ENCODE measurements at regions not wholly inside any gene's neighbourhood (a gene's known extent, or its start where the extent isn't known, plus 50 kb on each side); places are given as distances from the start of the nearest gene placed in this dataset.

DNA sequence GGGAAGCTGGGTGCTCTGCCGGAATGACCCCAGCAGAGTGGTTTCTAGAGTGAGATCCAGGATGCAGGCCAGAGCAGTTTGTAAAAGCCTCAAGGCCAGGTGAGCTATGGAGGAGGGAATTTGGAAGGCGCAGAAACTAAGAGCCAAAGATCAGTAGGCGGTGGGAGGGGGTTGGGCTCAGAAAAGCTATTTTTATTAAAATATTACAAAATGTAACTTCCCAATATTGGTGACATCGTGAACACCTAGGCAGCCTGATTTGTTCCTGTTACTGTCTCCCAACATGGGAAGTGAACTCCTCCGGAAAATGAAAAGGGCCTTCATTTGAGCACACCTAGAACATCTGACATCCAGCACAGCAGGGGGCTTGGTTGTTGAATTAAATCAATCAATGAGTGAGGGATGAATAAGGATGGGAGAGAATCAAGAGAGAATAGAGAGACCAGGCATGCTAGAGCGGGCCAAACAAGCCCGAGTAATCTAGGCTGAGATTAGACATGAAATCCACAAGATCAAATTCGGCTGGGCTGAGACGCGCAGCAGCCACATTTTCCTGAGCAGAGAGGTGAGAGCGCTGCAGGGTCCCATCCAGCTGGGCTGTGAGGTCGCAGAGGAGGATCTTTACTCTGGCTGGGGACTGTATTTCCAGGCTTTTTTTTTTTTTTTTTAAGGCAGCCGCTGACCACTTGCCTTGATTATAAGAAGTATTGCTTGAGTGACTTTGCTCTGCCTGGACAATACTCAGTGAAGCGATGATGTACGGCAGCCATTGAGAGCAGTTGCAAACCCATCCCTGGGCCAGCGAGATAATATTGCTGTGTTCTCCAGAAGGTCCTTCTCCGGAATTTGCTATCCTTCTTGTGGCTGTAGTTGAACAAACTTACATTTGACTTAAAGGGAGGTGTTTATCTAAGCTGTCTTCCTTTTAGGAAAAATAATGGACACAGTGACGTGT is 178.0 kb upstream of the KL start:
- Mint-ChIP-seq H3K27me3 (ENCODE audit: low read depth) (no peaks in the 10 kb centered on the region), H3K4me3 (ENCODE audit: unreplicated experiment) (no peak overlapping the region), H3K36me3 (ENCODE audit: low read depth) (no peaks in the 10 kb centered on the region), H3K9me3 (ENCODE audit: low read depth) (peaks cover 18% of the 10 kb centered on the region), H3K4me1 (ENCODE audit: low read depth) (peaks cover 47% of the 10 kb centered on the region), H3K27ac (ENCODE audit: unreplicated experiment) (peak overlapping the region; percentile 93)
- no peak for DNase-seq (ENCODE audit: low spot score)
- TF ChIP-seq, protein P1, sequence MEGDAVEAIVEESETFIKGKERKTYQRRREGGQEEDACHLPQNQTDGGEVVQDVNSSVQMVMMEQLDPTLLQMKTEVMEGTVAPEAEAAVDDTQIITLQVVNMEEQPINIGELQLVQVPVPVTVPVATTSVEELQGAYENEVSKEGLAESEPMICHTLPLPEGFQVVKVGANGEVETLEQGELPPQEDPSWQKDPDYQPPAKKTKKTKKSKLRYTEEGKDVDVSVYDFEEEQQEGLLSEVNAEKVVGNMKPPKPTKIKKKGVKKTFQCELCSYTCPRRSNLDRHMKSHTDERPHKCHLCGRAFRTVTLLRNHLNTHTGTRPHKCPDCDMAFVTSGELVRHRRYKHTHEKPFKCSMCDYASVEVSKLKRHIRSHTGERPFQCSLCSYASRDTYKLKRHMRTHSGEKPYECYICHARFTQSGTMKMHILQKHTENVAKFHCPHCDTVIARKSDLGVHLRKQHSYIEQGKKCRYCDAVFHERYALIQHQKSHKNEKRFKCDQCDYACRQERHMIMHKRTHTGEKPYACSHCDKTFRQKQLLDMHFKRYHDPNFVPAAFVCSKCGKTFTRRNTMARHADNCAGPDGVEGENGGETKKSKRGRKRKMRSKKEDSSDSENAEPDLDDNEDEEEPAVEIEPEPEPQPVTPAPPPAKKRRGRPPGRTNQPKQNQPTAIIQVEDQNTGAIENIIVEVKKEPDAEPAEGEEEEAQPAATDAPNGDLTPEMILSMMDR (IDR thresholded peaks at IDR 0.05) = no peak

DNA sequence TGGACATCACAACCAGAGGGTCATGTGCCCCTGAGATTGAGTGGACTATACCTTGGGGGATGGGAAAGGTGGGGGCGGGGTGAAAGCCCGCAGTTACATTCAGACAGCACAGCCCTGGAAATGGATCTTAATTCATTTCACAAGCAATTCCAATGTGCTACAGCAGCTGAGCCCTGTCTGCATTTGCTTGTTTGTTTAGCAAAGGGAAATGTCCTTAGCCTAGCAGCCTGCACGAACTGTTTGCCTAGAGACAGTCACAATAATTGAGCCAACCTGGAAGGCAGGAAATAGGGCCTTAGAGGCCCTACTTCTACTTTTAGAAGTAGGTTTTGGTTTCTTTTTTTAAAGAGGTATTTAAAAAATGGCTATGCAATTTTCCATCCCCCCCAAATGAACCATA is 177.3 kb upstream of the KL start:
- DNase-seq (ENCODE audit: low spot score) = no peak
- H3K27ac Mint-ChIP-seq (ENCODE audit: unreplicated experiment) = peak overlapping the region; percentile 93
- no peaks in the 10 kb centered on the region for H3K27me3 Mint-ChIP-seq (ENCODE audit: low read depth)

DNA sequence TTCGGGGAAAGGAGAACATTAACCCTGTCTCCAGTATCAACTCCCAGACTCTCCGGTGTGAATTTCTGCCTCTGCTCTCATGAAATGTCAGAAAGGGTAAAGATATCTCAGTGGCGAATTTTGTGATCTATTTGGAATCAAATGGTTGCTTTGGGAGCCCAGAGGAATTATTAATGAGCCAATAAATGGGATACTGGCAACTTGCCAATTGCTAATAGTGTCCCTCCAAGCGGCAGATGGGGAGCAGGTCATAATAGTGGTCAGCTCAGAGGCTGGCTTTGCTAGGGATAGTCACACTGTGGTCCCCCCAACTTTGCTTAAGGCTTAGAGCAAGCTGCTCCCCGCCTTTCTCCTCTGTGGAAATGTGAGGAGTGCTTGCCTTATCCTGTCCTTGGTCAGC is 176.1 kb upstream of the KL start:
- Mint-ChIP-seq H3K4me3 (ENCODE audit: unreplicated experiment) (no peak overlapping the region), H3K27me3 (ENCODE audit: low read depth) (no peaks in the 10 kb centered on the region), H3K9me3 (ENCODE audit: low read depth) (peaks cover 14% of the 10 kb centered on the region), H3K4me1 (ENCODE audit: low read depth) (peaks cover 47% of the 10 kb centered on the region), H3K27ac (ENCODE audit: unreplicated experiment) (peak overlapping the region; percentile 93), H3K36me3 (ENCODE audit: low read depth) (no peaks in the 10 kb centered on the region)
- TF ChIP-seq, protein P1 (IDR thresholded peaks at IDR 0.05) = no peak
- DNase-seq (ENCODE audit: low spot score) = no peak

More for the DNA sequence above, 177.3 kb upstream of the KL start:
- Mint-ChIP-seq H3K4me1 (ENCODE audit: low read depth) (peaks cover 47% of the 10 kb centered on the region), H3K9me3 (ENCODE audit: low read depth) (peaks cover 12% of the 10 kb centered on the region), H3K36me3 (ENCODE audit: low read depth) (no peaks in the 10 kb centered on the region), H3K4me3 (ENCODE audit: unreplicated experiment) (no peak overlapping the region)
- TF ChIP-seq, protein P1 (IDR thresholded peaks at IDR 0.05) = no peak

DNA sequence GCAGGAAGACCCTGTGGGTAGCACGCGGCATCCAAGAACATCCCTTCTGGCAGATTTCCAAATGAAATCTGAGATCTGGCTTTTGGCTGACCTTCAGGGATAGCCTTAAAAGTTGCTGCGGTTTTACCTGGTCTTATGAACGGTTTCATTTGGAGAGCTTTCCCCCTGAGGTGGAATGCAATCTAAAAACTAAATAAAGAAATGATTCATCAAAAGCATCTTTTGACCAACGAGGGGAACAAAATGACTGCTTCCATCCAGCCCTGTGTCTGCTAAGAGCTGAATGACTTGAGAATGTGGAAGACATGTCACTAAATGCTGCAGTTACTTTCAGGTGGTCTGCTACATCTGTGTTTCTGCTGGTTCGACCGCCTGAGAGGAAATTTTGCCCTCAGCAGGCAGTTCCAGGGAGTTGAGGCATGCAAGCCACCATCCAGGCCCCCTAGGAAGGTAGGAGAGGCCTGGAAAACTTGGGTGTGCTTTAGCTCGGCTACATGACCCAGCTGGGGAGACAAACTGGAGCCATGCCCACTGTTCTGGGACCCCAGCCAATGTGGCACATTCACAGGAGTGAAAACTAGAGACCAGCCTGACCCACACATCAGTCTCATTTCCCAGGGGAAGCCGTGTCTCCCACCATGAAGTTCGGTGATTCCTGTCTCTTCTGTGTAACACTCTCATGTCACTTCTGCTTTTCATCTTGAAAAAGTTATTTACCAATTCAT is 175.1 kb upstream of the KL start:
- Mint-ChIP-seq H3K27ac (ENCODE audit: unreplicated experiment) (peak overlapping the region; percentile 23), H3K9me3 (ENCODE audit: low read depth) (peaks cover 9% of the 10 kb centered on the region), H3K4me1 (ENCODE audit: low read depth) (peaks cover 49% of the 10 kb centered on the region), H3K27me3 (ENCODE audit: low read depth) (no peaks in the 10 kb centered on the region), H3K36me3 (ENCODE audit: low read depth) (no peaks in the 10 kb centered on the region), H3K4me3 (ENCODE audit: unreplicated experiment) (no peak overlapping the region)
- DNase-seq (ENCODE audit: low spot score) = no peak
- TF ChIP-seq, protein P1 (IDR thresholded peaks at IDR 0.05) = no peak

Data from chondrocyte (in vitro differentiated cells).